ENCODE measurements at regions not wholly inside any gene's neighbourhood (a gene's known extent, or its start where the extent isn't known, plus 50 kb on each side); places are given as distances from the start of the nearest gene placed in this dataset.

DNA sequence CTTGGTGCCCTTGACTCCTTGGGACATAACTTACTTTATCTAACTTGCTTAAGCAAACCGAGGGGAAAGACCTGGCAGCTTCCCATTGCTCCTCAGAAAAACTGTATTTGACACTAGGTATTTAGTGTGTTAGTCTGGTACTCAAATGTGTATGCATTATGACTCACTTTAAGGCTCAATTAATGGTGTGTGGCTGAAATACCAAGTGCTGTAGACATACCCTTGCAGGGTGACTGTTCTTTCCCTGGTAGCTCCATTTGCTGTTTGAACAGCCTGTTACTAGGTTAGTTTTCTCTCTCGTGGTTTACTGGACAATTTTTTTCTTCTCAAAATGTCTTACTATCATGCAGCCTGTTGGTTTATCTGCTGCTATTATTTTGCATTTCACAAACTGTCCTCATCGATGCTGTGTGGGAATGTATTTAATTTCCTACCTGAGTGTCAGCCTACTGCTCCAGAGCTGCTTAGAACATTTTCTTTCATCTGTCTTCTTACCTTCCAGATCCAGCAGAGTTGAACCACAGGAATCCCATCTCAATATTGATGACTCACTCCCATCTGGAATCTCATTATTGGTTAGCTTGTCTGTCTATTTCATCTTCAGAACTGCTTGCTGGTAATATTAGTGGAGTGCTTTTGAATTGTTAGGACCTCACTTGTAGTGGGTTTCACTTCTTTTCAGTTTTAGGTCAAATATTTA lies 158.0 kb upstream of the FAT1 start:
- Histone ChIP-seq H3K27me3 (ENCODE audit: insufficient read depth, low read length) (no peaks in the 10 kb centered on the region), H3K27ac (ENCODE audit: low read length) (no peak overlapping the region), H3K4me1 (ENCODE audit: insufficient read depth, low read length) (peaks cover 5% of the 10 kb centered on the region), H3K9me3 (ENCODE audit: insufficient read depth, low read depth, low read length) (no peaks in the 10 kb centered on the region), H3K36me3 (ENCODE audit: insufficient read depth, low read depth, low read length) (no peaks in the 10 kb centered on the region), H3K4me3 (ENCODE audit: low read length) (no peak overlapping the region), H3K9ac (ENCODE audit: low read depth, low read length) (no peak overlapping the region)

DNA sequence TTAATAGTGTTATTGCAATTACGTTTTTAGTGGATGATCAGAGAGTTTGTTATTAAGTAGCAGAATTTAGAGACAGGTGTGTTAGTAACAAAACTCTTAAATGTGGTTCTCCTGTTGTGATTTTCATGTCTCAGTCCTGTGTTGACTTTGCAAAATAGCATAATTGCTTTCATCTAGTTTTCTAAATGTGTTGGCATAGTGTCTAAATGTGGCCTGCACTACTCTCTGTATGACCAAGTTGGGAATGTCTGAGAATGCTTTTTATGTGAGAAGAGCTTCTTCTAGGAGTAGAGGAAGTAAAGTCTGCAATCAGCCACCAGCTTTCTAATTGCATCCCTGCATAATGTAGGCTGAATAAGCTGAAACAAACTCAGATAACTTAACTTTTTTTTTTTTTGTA lies 158.6 kb upstream of the FAT1 start:
- Histone ChIP-seq H3K36me3 (ENCODE audit: insufficient read depth, low read depth, low read length) (no peaks in the 10 kb centered on the region), H3K9ac (ENCODE audit: low read depth, low read length) (no peak overlapping the region), H3K27ac (ENCODE audit: low read length) (no peak overlapping the region), H3K4me3 (ENCODE audit: low read length) (no peak overlapping the region), H3K27me3 (ENCODE audit: insufficient read depth, low read length) (no peaks in the 10 kb centered on the region), H3K9me3 (ENCODE audit: insufficient read depth, low read depth, low read length) (no peaks in the 10 kb centered on the region), H3K4me1 (ENCODE audit: insufficient read depth, low read length) (peaks cover 10% of the 10 kb centered on the region)

DNA sequence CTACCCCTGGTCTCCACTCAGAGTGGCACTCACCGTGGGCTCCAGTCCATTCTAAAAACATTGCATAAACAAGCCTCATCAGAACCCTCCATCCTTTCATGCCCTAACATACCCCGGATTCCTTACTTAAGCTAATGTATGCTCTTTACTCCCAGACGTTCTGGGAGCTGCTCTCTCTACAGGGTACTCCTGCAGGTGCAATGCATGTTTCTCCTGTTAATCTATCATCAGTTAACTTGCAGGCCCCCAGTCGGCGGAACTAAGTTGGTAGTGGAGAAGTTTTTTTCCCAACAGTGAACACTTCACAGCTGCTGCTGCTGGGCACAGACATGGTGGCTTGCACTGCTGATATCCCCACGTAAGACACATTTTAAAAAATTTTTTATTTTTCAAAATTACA lies 161.6 kb upstream of the FAT1 start:
- H3K36me3 ChIP-seq (ENCODE audit: insufficient read depth, low read depth, low read length) = no peaks in the 10 kb centered on the region
- no peak overlapping the region for H3K4me3 ChIP-seq (ENCODE audit: low read length)
- H3K27me3 ChIP-seq (ENCODE audit: insufficient read depth, low read length) = no peaks in the 10 kb centered on the region
- H3K4me1 ChIP-seq (ENCODE audit: insufficient read depth, low read length) = peaks cover 18% of the 10 kb centered on the region
- no peak overlapping the region for H3K27ac ChIP-seq (ENCODE audit: low read length)
- no peaks in the 10 kb centered on the region for H3K9me3 ChIP-seq (ENCODE audit: insufficient read depth, low read depth, low read length)
- no peak overlapping the region for H3K9ac ChIP-seq (ENCODE audit: low read depth, low read length)

DNA sequence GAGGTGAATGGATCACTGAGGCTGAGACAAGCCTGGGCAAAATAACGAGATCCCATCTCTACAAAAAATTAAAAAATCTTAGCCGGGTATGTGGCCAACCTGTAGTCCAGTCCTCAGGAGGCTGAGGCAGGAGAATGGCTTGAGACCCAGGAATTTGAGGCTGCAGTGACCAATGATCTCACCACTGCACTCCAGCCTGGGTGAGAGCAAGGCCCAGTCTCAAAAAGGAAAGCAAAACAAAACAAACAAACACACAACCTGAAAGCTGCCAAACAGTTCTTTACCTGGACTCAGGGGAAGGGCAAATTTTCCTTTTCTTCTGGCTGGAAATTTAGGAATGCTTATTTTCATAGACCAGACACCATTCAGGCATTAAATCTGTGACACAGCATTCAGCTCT lies 163.1 kb upstream of the FAT1 start:
- Histone ChIP-seq H3K36me3 (ENCODE audit: insufficient read depth, low read depth, low read length) (no peaks in the 10 kb centered on the region), H3K27me3 (ENCODE audit: insufficient read depth, low read length) (no peaks in the 10 kb centered on the region), H3K9me3 (ENCODE audit: insufficient read depth, low read depth, low read length) (no peaks in the 10 kb centered on the region), H3K4me3 (ENCODE audit: low read length) (no peak overlapping the region), H3K27ac (ENCODE audit: low read length) (no peak overlapping the region), H3K9ac (ENCODE audit: low read depth, low read length) (no peak overlapping the region), H3K4me1 (ENCODE audit: insufficient read depth, low read length) (peaks cover 18% of the 10 kb centered on the region; the same call in 1 of the 2 replicates)

DNA sequence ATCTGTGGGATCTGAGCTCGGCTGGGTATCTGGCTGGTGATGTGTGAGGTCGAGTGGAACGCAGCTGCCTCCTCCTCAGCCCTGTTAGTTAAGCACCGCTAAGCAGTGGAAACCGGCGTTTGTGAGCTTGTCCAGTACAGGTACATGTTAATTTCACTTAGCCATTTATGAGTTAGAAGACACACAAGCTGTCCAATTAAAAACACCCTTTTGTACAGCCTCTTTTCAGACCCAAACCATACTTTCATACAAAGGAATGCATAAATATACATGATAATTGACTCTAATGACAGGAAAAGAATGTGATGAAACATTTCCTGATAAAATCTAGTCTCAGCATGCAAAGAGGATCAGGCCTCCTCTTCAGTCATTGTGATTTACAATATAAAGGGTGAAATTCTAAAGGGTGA lies 163.6 kb upstream of the FAT1 start:
- H3K4me1 ChIP-seq (ENCODE audit: insufficient read depth, low read length) = peaks cover 18% of the 10 kb centered on the region; the same call in 1 of the 2 replicates
- no peak overlapping the region for H3K27ac ChIP-seq (ENCODE audit: low read length)
- H3K9ac ChIP-seq (ENCODE audit: low read depth, low read length) = no peak overlapping the region
- no peaks in the 10 kb centered on the region for H3K9me3 ChIP-seq (ENCODE audit: insufficient read depth, low read depth, low read length)
- H3K27me3 ChIP-seq (ENCODE audit: insufficient read depth, low read length) = no peaks in the 10 kb centered on the region
- H3K4me3 ChIP-seq (ENCODE audit: low read length) = no peak overlapping the region
- no peaks in the 10 kb centered on the region for H3K36me3 ChIP-seq (ENCODE audit: insufficient read depth, low read depth, low read length)

DNA sequence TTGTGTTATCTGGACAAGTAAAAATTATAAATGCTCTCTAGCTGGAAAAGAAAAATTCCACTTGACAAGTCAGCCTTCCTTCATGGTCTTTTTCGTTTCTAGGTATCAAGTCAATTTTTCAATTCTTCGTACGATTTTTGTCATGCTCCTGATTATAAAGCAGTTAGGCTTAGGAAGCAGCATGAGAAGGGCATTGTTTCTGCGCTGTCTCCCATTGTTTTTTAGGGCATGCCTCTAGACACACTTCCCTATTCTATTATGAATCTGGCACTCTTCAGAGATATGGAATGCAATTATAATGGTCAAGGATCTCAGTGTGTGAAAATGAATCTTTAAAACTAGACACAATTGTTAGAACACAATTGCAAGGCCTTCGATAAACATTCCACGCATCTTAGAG lies 164.1 kb upstream of the FAT1 start:
- Histone ChIP-seq H3K9me3 (ENCODE audit: insufficient read depth, low read depth, low read length) (no peaks in the 10 kb centered on the region), H3K27ac (ENCODE audit: low read length) (no peak overlapping the region), H3K4me3 (ENCODE audit: low read length) (no peak overlapping the region), H3K36me3 (ENCODE audit: insufficient read depth, low read depth, low read length) (no peaks in the 10 kb centered on the region), H3K9ac (ENCODE audit: low read depth, low read length) (no peak overlapping the region), H3K27me3 (ENCODE audit: insufficient read depth, low read length) (no peaks in the 10 kb centered on the region), H3K4me1 (ENCODE audit: insufficient read depth, low read length) (peaks cover 18% of the 10 kb centered on the region; the same call in 1 of the 2 replicates)

DNA sequence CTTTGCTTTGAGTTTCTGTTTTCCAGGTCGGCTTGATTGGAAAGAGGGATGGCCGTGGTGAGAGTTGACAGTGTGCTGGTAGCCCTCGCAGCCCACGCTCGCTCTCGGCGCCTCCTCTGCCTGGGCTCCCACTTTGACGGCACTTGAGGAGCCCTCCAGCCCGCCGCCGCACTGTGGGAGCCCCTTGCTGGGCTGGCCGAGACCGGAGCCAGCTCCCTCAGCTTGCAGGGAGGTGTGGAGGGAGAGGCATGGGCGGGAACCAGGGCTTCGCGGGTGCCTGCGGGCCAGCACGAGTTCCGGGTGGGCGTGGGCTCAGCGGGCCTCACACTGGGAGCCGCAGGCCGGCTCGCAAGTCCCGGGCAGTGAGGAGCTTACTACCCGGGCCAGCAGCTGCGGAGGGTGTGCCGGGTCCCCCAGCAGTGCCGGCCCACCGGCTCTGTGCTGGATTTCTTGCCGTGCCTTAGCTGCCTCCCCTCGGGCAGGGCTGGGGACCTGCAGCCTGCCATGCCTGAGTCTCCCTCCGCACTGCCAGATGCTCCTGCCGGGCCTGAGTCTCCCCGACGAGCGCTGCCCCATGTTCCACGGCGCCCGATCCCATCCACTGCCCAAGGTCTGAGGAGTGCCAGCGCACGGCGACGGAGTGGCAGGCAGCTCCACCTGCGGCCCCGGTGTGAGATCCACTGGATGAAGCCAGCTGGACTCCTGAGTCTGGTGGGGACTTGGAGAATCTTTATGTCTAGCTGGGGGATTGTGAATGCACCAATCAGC lies 166.4 kb upstream of the FAT1 start:
- H3K4me1 ChIP-seq (ENCODE audit: insufficient read depth, low read length) = peaks cover 15% of the 10 kb centered on the region; the same call in 1 of the 2 replicates
- no peak overlapping the region for H3K27ac ChIP-seq (ENCODE audit: low read length)
- no peak overlapping the region for H3K9ac ChIP-seq (ENCODE audit: low read depth, low read length)
- H3K9me3 ChIP-seq (ENCODE audit: insufficient read depth, low read depth, low read length) = no peaks in the 10 kb centered on the region
- H3K36me3 ChIP-seq (ENCODE audit: insufficient read depth, low read depth, low read length) = no peaks in the 10 kb centered on the region
- H3K27me3 ChIP-seq (ENCODE audit: insufficient read depth, low read length) = no peaks in the 10 kb centered on the region
- H3K4me3 ChIP-seq (ENCODE audit: low read length) = no peak overlapping the region

DNA sequence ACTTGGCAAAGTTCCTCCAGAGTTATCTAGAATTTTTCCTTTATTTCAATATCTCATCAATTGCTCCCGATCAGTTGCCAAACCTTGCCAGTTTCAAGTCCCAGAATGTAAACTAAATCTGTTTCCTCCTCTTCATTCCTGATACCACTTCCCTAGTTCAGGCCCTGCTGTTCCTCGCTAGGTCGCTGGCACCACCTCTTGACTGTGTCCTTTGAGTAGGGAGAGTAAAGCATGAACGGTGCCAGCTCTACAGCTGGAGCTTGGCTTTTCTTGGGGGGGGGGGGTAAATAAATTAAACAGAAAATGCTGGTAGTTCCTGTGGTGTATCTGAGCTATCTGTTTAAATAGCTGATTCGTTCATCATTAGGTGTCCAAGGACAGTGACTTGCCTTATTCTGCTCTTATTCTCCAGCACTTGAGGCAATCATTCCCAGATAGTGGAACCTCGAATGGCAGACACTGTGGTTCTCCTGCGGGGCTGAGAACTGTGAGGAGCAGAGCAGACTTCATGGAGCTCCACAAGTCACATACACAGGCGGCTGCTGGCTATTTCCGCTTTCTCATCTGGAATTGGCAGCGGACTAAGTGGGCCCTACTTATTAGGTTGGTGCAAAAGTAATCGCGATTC lies 168.3 kb upstream of the FAT1 start:
- peaks cover 12% of the 10 kb centered on the region; the same call in 1 of the 2 replicates for H3K4me1 ChIP-seq (ENCODE audit: insufficient read depth, low read length)
- H3K27me3 ChIP-seq (ENCODE audit: insufficient read depth, low read length) = no peaks in the 10 kb centered on the region
- H3K36me3 ChIP-seq (ENCODE audit: insufficient read depth, low read depth, low read length) = no peaks in the 10 kb centered on the region
- no peak overlapping the region for H3K4me3 ChIP-seq (ENCODE audit: low read length)
- no peaks in the 10 kb centered on the region for H3K9me3 ChIP-seq (ENCODE audit: insufficient read depth, low read depth, low read length)
- H3K27ac ChIP-seq (ENCODE audit: low read length) = no peak overlapping the region
- H3K9ac ChIP-seq (ENCODE audit: low read depth, low read length) = no peak overlapping the region

DNA sequence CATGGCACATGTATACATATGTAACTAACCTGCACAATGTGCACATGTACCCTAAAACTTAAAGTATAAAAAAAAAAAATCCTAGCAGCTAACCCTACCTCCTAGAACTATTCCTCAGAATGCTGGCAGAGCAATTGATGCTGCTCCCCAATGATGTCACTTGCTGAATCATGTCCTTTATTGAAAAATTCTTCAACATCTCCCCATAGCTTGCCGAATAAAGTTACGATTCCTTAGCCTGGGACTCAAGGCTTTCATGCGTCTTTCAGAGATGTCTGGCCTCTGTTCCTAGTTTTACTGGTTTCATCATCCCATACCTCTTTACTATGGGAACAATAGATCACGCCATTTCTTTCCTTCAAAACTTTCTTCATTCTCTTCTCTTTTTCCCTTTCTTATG lies 174.7 kb upstream of the FAT1 start:
- H3K27me3 ChIP-seq (ENCODE audit: insufficient read depth, low read length) = no peaks in the 10 kb centered on the region
- no peak overlapping the region for H3K4me3 ChIP-seq (ENCODE audit: low read length)
- no peak overlapping the region for H3K9ac ChIP-seq (ENCODE audit: low read depth, low read length)
- H3K9me3 ChIP-seq (ENCODE audit: insufficient read depth, low read depth, low read length) = no peaks in the 10 kb centered on the region
- H3K36me3 ChIP-seq (ENCODE audit: insufficient read depth, low read depth, low read length) = no peaks in the 10 kb centered on the region
- H3K4me1 ChIP-seq (ENCODE audit: insufficient read depth, low read length) = no peaks in the 10 kb centered on the region
- H3K27ac ChIP-seq (ENCODE audit: low read length) = no peak overlapping the region

DNA sequence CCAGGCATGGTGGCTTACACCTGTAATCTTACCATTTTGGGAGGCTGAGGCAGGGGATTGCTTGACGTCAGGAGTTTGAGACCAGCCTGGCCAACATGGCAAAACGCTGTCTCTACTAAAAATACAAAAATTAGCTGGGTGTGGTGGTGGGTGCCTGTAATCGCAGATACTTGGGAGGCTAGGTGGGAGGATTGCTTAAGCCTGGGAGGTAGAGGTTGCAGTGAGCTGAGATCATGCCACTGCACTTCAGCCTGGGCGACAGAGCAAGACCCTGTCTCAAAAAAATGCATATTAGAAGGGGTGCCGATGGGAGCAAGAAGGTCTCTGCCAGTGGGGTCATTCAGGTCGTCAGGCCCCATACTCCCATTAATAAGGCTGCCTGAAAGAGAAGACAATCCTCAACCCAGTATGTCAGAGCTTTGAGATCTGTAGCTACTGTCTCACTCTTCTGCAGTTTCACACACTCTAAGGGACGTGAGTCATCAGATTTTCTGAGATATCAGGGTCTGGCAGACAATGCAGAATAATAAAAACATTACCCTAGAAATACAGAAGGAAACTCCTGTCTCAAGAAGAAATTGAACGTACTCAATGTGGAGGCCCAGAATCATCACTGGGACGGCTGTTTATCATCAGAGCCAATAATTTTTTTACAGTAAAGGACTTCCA lies 176.7 kb upstream of the FAT1 start:
- Histone ChIP-seq H3K9me3 (ENCODE audit: insufficient read depth, low read depth, low read length) (no peaks in the 10 kb centered on the region), H3K9ac (ENCODE audit: low read depth, low read length) (no peak overlapping the region), H3K27ac (ENCODE audit: low read length) (no peak overlapping the region), H3K27me3 (ENCODE audit: insufficient read depth, low read length) (no peaks in the 10 kb centered on the region), H3K4me3 (ENCODE audit: low read length) (no peak overlapping the region), H3K36me3 (ENCODE audit: insufficient read depth, low read depth, low read length) (no peaks in the 10 kb centered on the region), H3K4me1 (ENCODE audit: insufficient read depth, low read length) (no peaks in the 10 kb centered on the region)

DNA sequence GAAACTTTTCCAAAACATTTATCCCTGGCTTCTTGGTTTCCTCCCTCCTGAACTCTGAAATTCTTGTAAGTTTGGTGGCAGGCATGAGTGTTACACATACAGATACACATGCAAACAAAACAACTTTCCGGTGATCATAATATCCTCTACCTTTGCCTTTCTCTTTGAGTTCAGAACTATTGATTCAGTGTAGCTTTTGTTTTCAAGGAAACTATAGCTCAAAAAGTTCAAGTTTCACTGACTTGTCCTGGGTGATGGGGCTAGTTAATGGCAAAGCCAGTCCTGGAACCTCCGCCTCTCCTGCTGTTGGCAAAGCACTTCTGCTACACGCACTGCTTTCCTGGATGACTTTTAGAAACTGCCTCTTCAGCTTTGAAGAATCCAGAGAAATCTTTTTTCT lies 177.3 kb upstream of the FAT1 start:
- no peaks in the 10 kb centered on the region for H3K4me1 ChIP-seq (ENCODE audit: insufficient read depth, low read length)
- no peaks in the 10 kb centered on the region for H3K27me3 ChIP-seq (ENCODE audit: insufficient read depth, low read length)
- no peak overlapping the region for H3K4me3 ChIP-seq (ENCODE audit: low read length)
- H3K36me3 ChIP-seq (ENCODE audit: insufficient read depth, low read depth, low read length) = no peaks in the 10 kb centered on the region
- H3K9ac ChIP-seq (ENCODE audit: low read depth, low read length) = no peak overlapping the region
- H3K9me3 ChIP-seq (ENCODE audit: insufficient read depth, low read depth, low read length) = no peaks in the 10 kb centered on the region
- H3K27ac ChIP-seq (ENCODE audit: low read length) = no peak overlapping the region

Measured in iPS-20b (cell line).